ENCODE measurements at regions not wholly inside any gene's neighbourhood (a gene's known extent, or its start where the extent isn't known, plus 50 kb on each side); places are given as distances from the start of the nearest gene placed in this dataset.

GRCh38 chr1:234916840-234917239 lies 211.8 kb downstream of the TOMM20 start:
- no peak for TF ChIP-seq POLR2A (IDR thresholded peaks at IDR 0.05; ENCODE audit: low read depth, low read length)
- TF ChIP-seq POLR2AphosphoS5 (IDR thresholded peaks at IDR 0.05; ENCODE audit: low read depth, low read length), result no peak
- no peak for TF ChIP-seq TAF1 (IDR thresholded peaks at IDR 0.05; ENCODE audit: low read depth, low read length)
- TF ChIP-seq SPI1 (IDR thresholded peaks at IDR 0.05; ENCODE audit: low read depth, low read length), result no peak
